A549 (cell line): ENCODE measurements at regions not wholly inside any gene's neighbourhood (a gene's known extent, or its start where the extent isn't known, plus 50 kb on each side); places are given as distances from the start of the nearest gene placed in this dataset.

Experiments
- ATAC-seq, 2 experiments: fragments of 200-7000 bp in 1 of 2; fragments of >200 bp in 1 of 2; cut with Nextera tagmentation in 1 of 2; cut with Tn5 transposase in 1 of 2; 3 replicates each; pipeline versions ENCODE4 v1.8.0 to v1.9.1; 2018 to 2020; ENCODE audit warnings: mild to moderate bottlenecking in 1 of 2, moderate library complexity in 1 of 2
- CTCF ChIA-PET: fragments of 300-600 bp; sonication (Branson Sonifier 250); formaldehyde crosslinking; extraction: SDS; loops from one replicate; lab custom pipeline; 2021; ENCODE audit warnings: antibody characterized with exemption, inconsistent platforms; lab: Yijun Ruan, JAX
- POLR2A ChIA-PET: fragments of 350-600 bp; formaldehyde crosslinking; extraction: SDS; loops from one replicate; lab custom pipeline; 2021; ENCODE audit warnings: antibody characterized with exemption, inconsistent platforms; lab: Yijun Ruan, JAX
- DNase-seq, 2 experiments: peaks; one replicate each; pipeline versions ENCODE4 v3.0.0 to v3.0.0-alpha.2; 2011 to 2016; ENCODE audit warnings: low read depth in 1 of 2, low spot score in 1 of 2
- FAIRE-seq: peaks from 2 replicates; lab custom pipeline; 2011; peaks lifted over from hg19 to GRCh38; lab: Jason Lieb, UNC
- H3K27ac ChIP-seq, 2 experiments: fragments of >200 bp; sonication (Bioruptor Twin); formaldehyde crosslinking; 3 replicates each; pipeline ENCODE4 v1.5.1; 2016 to 2017
- H3K4me1 ChIP-seq: fragments of >200 bp; sonication (Bioruptor Twin); formaldehyde crosslinking; 3 replicates; pipeline ENCODE4 v1.6.1; 2016
- H3K4me2 ChIP-seq: fragments of >200 bp; sonication (Bioruptor Twin); formaldehyde crosslinking; 3 replicates; pipeline ENCODE4 v1.6.1; 2016
- H3K4me3 ChIP-seq: fragments of >200 bp; sonication (Bioruptor Twin); formaldehyde crosslinking; 3 replicates; pipeline ENCODE4 v1.5.1; 2016
- H3K9me3 ChIP-seq: fragments of >200 bp; sonication (Bioruptor Twin); formaldehyde crosslinking; 3 replicates; pipeline ENCODE4 v1.6.1; 2016
- CBX2 ChIP-seq: fragments of 200-600 bp; sonication (generic); IDR thresholded peaks from 2 replicates; pipeline ENCODE4 v1.6.1; 2016; ENCODE audit warnings: low read depth, mild to moderate bottlenecking, borderline replicate concordance
- CBX8 ChIP-seq: fragments of 200-600 bp; sonication (generic); IDR thresholded peaks from 2 replicates; pipeline ENCODE4 v1.6.1; 2016
- CEBPB ChIP-seq, 2 experiments: fragments of >200 bp in 1 of 2; sonication (Bioruptor Twin) in 1 of 2; formaldehyde crosslinking in 1 of 2; IDR thresholded peaks; 2 replicates each; pipeline ENCODE4 v1.6.1; 2012 to 2016
- EHMT2 ChIP-seq: fragments of 200-600 bp; sonication (generic); IDR thresholded peaks from 2 replicates; pipeline ENCODE4 v1.6.1; 2016; ENCODE audit warnings: antibody characterized with exemption, low read depth, mild to moderate bottlenecking, moderate library complexity
- EP300 ChIP-seq, 2 experiments: fragments of >200 bp; sonication (Bioruptor Twin); formaldehyde crosslinking; IDR thresholded peaks; 2 replicates in 1 of 2; 3 replicates in 1 of 2; pipeline ENCODE4 v1.6.1; 2016 to 2017
- FOSL2 ChIP-seq, 2 experiments: fragments of 450-650 bp in 1 of 2; fragments of >200 bp in 1 of 2; sonication (Bioruptor Twin) in 1 of 2; formaldehyde crosslinking; IDR thresholded peaks; 2 replicates each; pipeline versions ENCODE4 v1.5.0 to v1.6.1; 2016 to 2020; ENCODE audit warnings: mild to moderate bottlenecking in 1 of 2, moderate library complexity in 1 of 2
- KDM1A ChIP-seq: fragments of 200-600 bp; sonication (generic); IDR thresholded peaks from 2 replicates; pipeline ENCODE4 v1.6.1; 2016; ENCODE audit warnings: low read depth, mild to moderate bottlenecking
- KDM5A ChIP-seq: fragments of 200-600 bp; sonication (generic); IDR thresholded peaks from 2 replicates; pipeline ENCODE4 v1.6.1; 2016; ENCODE audit warnings: antibody characterized with exemption, mild to moderate bottlenecking
- MAFK ChIP-seq: fragments of 450-650 bp; IDR thresholded peaks from 2 replicates; pipeline ENCODE4 v1.6.1; 2014; ENCODE audit not compliant: partially characterized antibody
- NFE2L2 ChIP-seq: fragments of 150-350 bp; conservative IDR thresholded peaks from 2 replicates; pipeline ENCODE4 v1.6.1; 2014; ENCODE audit warnings: low read length
- NPAS2 ChIP-seq: fragments of 250-450 bp; sonication (Bioruptor Pico); IDR thresholded peaks from 2 replicates; pipeline ENCODE4 v1.8.0; 2022; ENCODE audit warnings: mild to moderate bottlenecking, moderate library complexity, borderline replicate concordance
- POLR2AphosphoS2 ChIP-seq: conservative IDR thresholded peaks from 2 replicates; pipeline ENCODE4 v1.6.1; 2012; ENCODE audit warnings: low read length, improper control_type of control experiment, inconsistent platforms
- RAD21 ChIP-seq, 2 experiments: fragments of >200 bp in 1 of 2; sonication (Bioruptor Twin) in 1 of 2; formaldehyde crosslinking in 1 of 2; IDR thresholded peaks in 1 of 2; conservative IDR thresholded peaks in 1 of 2; 2 replicates in 1 of 2; 3 replicates in 1 of 2; pipeline ENCODE4 v1.6.1; 2012 to 2018; ENCODE audit warnings: inconsistent platforms in 1 of 2
- SMC3 ChIP-seq: fragments of >200 bp; sonication (Bioruptor Twin); formaldehyde crosslinking; IDR thresholded peaks from 3 replicates; pipeline ENCODE4 v1.6.1; 2018; ENCODE audit warnings: inconsistent platforms
- SREBF2 ChIP-seq: fragments of 450-650 bp; IDR thresholded peaks from 2 replicates; pipeline ENCODE4 v1.6.1; 2014; ENCODE audit warnings: mild to moderate bottlenecking, moderate library complexity
- TP53 ChIP-seq: fragments of 250-450 bp; sonication (Bioruptor Pico); IDR thresholded peaks from 2 replicates; pipeline ENCODE4 v1.5.0; 2021; ENCODE audit warnings: mild to moderate bottlenecking, moderate library complexity
- WGBS: methylation state at CpG from one replicate; pipeline ENCODE4 v1.1.6; 2017; ENCODE audit errors: missing lambda C conversion rate; 5-methylcytosine and 5-hydroxymethylcytosine counted together
- TF ChIP-seq, protein P1 (sequence below): fragments of >200 bp; sonication (Bioruptor Twin); formaldehyde crosslinking; IDR thresholded peaks from 2 replicates; pipeline ENCODE4 v1.6.1; 2016
- TF ChIP-seq, protein P2 (sequence below): fragments of 450-650 bp; IDR thresholded peaks from 2 replicates; pipeline ENCODE4 v1.6.1; 2014; ENCODE audit warnings: antibody characterized with exemption
- TF ChIP-seq, protein P3 (sequence below): fragments of >200 bp; sonication (Bioruptor Twin); formaldehyde crosslinking; IDR thresholded peaks from 3 replicates; pipeline ENCODE4 v1.5.1; 2016
- TF ChIP-seq, protein P4 (sequence below): IDR thresholded peaks from 2 replicates; pipeline ENCODE4 v1.6.1; 2012; ENCODE audit warnings: low read depth, borderline replicate concordance
- TF ChIP-seq, protein P5 (sequence below): fragments of >200 bp; sonication (Bioruptor Twin); formaldehyde crosslinking; IDR thresholded peaks from 3 replicates; pipeline ENCODE4 v1.6.1; 2016

DNA sequence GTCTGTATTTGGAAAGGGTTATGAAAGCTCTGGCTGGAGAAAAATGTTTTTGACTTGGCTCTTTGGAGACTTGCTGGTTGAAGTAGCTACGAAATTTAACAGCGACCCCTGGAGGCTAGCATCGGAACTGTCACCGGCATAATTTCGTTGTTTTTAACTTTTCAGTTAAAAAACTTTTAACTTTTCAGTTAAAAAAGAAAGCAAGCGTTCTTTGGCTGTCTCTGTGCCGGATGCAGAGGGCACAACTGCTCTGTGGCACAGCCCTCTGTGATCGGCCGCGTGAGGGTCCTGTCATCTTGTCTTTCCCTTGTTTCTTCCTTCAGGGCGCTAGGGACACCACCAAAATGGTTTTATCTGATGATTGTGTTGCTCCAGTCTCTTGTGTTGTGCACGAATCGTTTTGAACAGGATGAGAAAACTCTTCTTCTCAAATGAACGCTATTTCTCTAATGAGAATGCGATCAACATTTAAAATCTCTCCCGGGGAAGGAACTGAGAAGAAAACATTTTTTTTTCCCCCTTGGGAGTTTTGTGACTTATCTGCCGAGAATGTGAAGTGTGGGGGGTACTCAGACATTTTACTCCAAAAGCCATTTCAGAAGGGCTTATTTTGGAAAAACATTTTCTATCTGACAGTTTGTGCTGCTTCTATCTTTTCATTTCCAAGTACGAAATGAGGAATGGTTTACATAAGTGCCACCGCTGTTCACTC is 57.1 kb downstream of the ADCYAP1 start:
- Histone ChIP-seq H3K4me1 (no peaks in the 10 kb centered on the region), H3K27ac (no peak overlapping the region), H3K9me3 (no peaks in the 10 kb centered on the region), H3K4me3 (no peak overlapping the region), H3K4me2 (peak overlapping the region; percentile 62)
- POLR2A ChIA-PET: no interaction called here
- WGBS: 8% methylated on average over 19 of the region's 19 CpGs
- DNase-seq (peak in 1 of 2 experiments; percentile 14), FAIRE-seq (no peak), ATAC-seq (no peak)
- CTCF ChIA-PET: interaction anchor here (0.5 to 1.6 kb wide), 13 partner anchors 9 to 700 kb away, joined by 3 to 8 read pairs (median 3); partner anchors contain the start of gene ADCYAP1
- peak; percentile 40 to 41; a peak in 4 of 5 replicates for TF ChIP-seq RAD21 (conservative IDR thresholded peaks at IDR 0.05 in 1 of 2, IDR thresholded peaks at IDR 0.05 in 1 of 2)
- TF ChIP-seq EHMT2: no peak
- TF ChIP-seq, protein P1, sequence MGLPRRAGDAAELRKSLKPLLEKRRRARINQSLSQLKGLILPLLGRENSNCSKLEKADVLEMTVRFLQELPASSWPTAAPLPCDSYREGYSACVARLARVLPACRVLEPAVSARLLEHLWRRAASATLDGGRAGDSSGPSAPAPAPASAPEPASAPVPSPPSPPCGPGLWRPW: no peak
- TF ChIP-seq, protein P2, sequence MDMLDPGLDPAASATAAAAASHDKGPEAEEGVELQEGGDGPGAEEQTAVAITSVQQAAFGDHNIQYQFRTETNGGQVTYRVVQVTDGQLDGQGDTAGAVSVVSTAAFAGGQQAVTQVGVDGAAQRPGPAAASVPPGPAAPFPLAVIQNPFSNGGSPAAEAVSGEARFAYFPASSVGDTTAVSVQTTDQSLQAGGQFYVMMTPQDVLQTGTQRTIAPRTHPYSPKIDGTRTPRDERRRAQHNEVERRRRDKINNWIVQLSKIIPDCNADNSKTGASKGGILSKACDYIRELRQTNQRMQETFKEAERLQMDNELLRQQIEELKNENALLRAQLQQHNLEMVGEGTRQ: no peak
- peak; percentile 45; the same call in 2 of the 3 replicates for TF ChIP-seq SMC3
- no peak for TF ChIP-seq EP300 (IDR thresholded peaks at IDR 0.05)
- TF ChIP-seq, protein P3, sequence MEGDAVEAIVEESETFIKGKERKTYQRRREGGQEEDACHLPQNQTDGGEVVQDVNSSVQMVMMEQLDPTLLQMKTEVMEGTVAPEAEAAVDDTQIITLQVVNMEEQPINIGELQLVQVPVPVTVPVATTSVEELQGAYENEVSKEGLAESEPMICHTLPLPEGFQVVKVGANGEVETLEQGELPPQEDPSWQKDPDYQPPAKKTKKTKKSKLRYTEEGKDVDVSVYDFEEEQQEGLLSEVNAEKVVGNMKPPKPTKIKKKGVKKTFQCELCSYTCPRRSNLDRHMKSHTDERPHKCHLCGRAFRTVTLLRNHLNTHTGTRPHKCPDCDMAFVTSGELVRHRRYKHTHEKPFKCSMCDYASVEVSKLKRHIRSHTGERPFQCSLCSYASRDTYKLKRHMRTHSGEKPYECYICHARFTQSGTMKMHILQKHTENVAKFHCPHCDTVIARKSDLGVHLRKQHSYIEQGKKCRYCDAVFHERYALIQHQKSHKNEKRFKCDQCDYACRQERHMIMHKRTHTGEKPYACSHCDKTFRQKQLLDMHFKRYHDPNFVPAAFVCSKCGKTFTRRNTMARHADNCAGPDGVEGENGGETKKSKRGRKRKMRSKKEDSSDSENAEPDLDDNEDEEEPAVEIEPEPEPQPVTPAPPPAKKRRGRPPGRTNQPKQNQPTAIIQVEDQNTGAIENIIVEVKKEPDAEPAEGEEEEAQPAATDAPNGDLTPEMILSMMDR: peak; percentile 64
- TF ChIP-seq NFE2L2: no peak
- TF ChIP-seq SREBF2: no peak

DNA sequence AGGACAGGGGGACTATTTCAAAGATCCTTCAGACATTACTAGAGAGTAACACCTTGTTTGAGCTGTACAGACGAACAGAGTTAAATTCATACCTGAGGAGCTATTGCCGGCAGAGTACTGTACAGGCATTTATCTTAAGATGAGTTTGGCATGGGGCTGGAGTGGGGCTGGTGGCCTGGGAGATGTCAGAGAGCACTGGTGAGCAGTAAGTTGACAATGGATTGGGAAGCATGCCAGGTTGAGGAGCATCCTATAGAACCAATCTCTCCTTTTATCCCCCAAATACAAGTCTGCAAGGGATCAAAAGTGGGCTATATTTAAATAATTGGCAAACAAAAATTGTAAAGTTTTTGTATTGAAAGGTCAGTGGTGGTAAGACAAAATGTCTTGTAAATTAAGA is 58.6 kb downstream of the ADCYAP1 start:
- TF ChIP-seq CEBPB (IDR thresholded peaks at IDR 0.05) (no peak), KDM5A (no peak), FOSL2 (IDR thresholded peaks at IDR 0.05) (no peak), FOSL2 (CRISPR knock-in tag; IDR thresholded peaks at IDR 0.05) (no peak), NPAS2 (no peak), CBX8 (no peak), MAFK (no peak), TP53 (CRISPR knock-in tag) (no peak), POLR2AphosphoS2 (no peak), CBX2 (no peak), KDM1A (no peak)
- TF ChIP-seq, protein P3: no peak
- TF ChIP-seq, protein P4, sequence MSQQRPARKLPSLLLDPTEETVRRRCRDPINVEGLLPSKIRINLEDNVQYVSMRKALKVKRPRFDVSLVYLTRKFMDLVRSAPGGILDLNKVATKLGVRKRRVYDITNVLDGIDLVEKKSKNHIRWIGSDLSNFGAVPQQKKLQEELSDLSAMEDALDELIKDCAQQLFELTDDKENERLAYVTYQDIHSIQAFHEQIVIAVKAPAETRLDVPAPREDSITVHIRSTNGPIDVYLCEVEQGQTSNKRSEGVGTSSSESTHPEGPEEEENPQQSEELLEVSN: no peak
- TF ChIP-seq, protein P5, sequence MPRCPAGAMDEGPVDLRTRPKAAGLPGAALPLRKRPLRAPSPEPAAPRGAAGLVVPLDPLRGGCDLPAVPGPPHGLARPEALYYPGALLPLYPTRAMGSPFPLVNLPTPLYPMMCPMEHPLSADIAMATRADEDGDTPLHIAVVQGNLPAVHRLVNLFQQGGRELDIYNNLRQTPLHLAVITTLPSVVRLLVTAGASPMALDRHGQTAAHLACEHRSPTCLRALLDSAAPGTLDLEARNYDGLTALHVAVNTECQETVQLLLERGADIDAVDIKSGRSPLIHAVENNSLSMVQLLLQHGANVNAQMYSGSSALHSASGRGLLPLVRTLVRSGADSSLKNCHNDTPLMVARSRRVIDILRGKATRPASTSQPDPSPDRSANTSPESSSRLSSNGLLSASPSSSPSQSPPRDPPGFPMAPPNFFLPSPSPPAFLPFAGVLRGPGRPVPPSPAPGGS: no peak
- WGBS: 0% methylated on average over 1 of the region's 2 CpGs
- ATAC-seq: no peak
- Histone ChIP-seq H3K27ac (no peak overlapping the region), H3K4me2 (no peak overlapping the region), H3K4me3 (no peak overlapping the region), H3K9me3 (no peaks in the 10 kb centered on the region), H3K4me1 (no peaks in the 10 kb centered on the region)
- no peak for DNase-seq
- no peak for FAIRE-seq
- POLR2A ChIA-PET: no interaction called here
- CTCF ChIA-PET: no interaction called here
